B cell (primary cell): ENCODE measurements at regions not wholly inside any gene's neighbourhood (a gene's known extent, or its start where the extent isn't known, plus 50 kb on each side); places are given as distances from the start of the nearest gene placed in this dataset. TPM values are rescaled to one million over a fixed set of nuclear protein-coding genes. Genes with fewer than 3 reads are reported as not detected.

Experiments
- ATAC-seq: fragments of 200-7000 bp; cut with Tn5 transposase; one replicate; pipeline ENCODE4 v1.10.0; 2021; ENCODE audit warnings: low read depth, mild to moderate bottlenecking, moderate number of reproducible peaks, moderate library complexity
- CTCF ChIA-PET: fragments of 350-600 bp; sonication (Branson Sonifier 250); formaldehyde crosslinking; loops from one replicate; lab custom pipeline; 2021; ENCODE audit warnings: antibody characterized with exemption, inconsistent platforms; lab: Charles Lee
- POLR2A ChIA-PET: fragments of 350-600 bp; sonication (Branson Sonifier 250); formaldehyde crosslinking; loops from one replicate; lab custom pipeline; 2021; ENCODE audit warnings: antibody characterized with exemption; lab: Charles Lee
- DNase-seq: peaks from one replicate; pipeline ENCODE4 v3.0.0; 2013
- H2AFZ ChIP-seq: 2 replicates; pipeline ENCODE4 v1.6.1; 2012; ENCODE audit warnings: mild to moderate bottlenecking, low read depth, low read length; ENCODE audit not compliant: insufficient read depth, poor library complexity, severe bottlenecking
- H3K27ac ChIP-seq, 2 donors: 1 replicate in 1 of 2; 2 replicates in 1 of 2; pipeline ENCODE4 v1.5.1; 2012 to 2013; ENCODE audit warnings: low read length in 2 of 2, mild to moderate bottlenecking in 2 of 2, moderate library complexity in 1 of 2
- H3K27me3 ChIP-seq, 4 experiments: fragments of 200-600 bp in 1 of 4; sonication (generic) in 1 of 4; replicated peaks in 1 of 4; 1 replicate in 2 of 4; 2 replicates in 2 of 4; pipeline versions ENCODE4 v1.6.1 to v1.7.0; 2013 to 2016; ENCODE audit warnings: low read length in 3 of 4, mild to moderate bottlenecking in 2 of 4, mixed read lengths in 1 of 4, moderate library complexity in 1 of 4; ENCODE audit not compliant: insufficient read depth in 4 of 4, control insufficient read depth in 3 of 4; ENCODE audit errors: control extremely low read depth in 1 of 4
- H3K36me3 ChIP-seq, 2 experiments: replicated peaks in 1 of 2; 1 replicate in 1 of 2; 2 replicates in 1 of 2; pipeline versions ENCODE4 v1.6.1 to v1.7.1; 2013; ENCODE audit warnings: low read length in 1 of 2; ENCODE audit not compliant: insufficient read depth in 2 of 2, control insufficient read depth in 1 of 2; ENCODE audit errors: control extremely low read depth in 1 of 2, extremely low read depth in 1 of 2
- H3K4me1 ChIP-seq, 2 donors: fragments of 200-600 bp in 1 of 2; sonication (generic) in 1 of 2; 1 replicate in 1 of 2; 2 replicates in 1 of 2; pipeline versions ENCODE4 v1.5.1 to v1.6.1; 2013 to 2017; ENCODE audit warnings: low read length in 2 of 2; ENCODE audit not compliant: control insufficient read depth in 2 of 2, insufficient read depth in 2 of 2
- H3K4me2 ChIP-seq: replicated peaks from 2 replicates; pipeline ENCODE3; 2012; ENCODE audit warnings: mild to moderate bottlenecking, low read depth, low read length; ENCODE audit not compliant: poor library complexity, severe bottlenecking
- H3K4me3 ChIP-seq, 5 experiments: fragments of 200-600 bp in 1 of 5; sonication (generic) in 1 of 5; 1 replicate in 3 of 5; 2 replicates in 2 of 5; pipeline versions ENCODE4 v1.5.1 to v1.7.0; 2011 to 2016; ENCODE audit warnings: low read length in 4 of 5, mild to moderate bottlenecking in 4 of 5, low read depth in 2 of 5, control low read depth in 1 of 5, moderate library complexity in 1 of 5; ENCODE audit not compliant: insufficient read depth in 1 of 5; ENCODE audit errors: control extremely low read depth in 1 of 5, extremely low read depth in 1 of 5
- H3K79me2 ChIP-seq: fragments of 200-600 bp; sonication (generic); one replicate; pipeline ENCODE4 v1.6.0; 2016; ENCODE audit warnings: low read length; ENCODE audit not compliant: control insufficient read depth, insufficient read depth
- H3K9ac ChIP-seq: fragments of 200-600 bp; sonication (generic); 2 replicates; pipeline ENCODE4 v1.6.1; 2017; ENCODE audit warnings: mild to moderate bottlenecking, low read length, moderate library complexity
- H3K9me3 ChIP-seq, 3 donors: one replicate each; pipeline versions ENCODE4 v1.6.1 to v1.7.1; 2013; ENCODE audit warnings: low read length in 2 of 3; ENCODE audit not compliant: control insufficient read depth in 2 of 3, insufficient read depth in 1 of 3; ENCODE audit errors: control extremely low read depth in 1 of 3
- H4K20me1 ChIP-seq: 2 replicates; pipeline ENCODE4 v1.6.0; 2012; ENCODE audit warnings: mild to moderate bottlenecking, low read length; ENCODE audit not compliant: insufficient read depth, control insufficient read depth, poor library complexity, severe bottlenecking
- H3K27ac Mint-ChIP-seq: one replicate; pipeline ENCODE4 v1.8.0; 2021; ENCODE audit warnings: mixed read lengths
- H3K27me3 Mint-ChIP-seq: one replicate; pipeline ENCODE4 v1.8.0; 2021; ENCODE audit warnings: mixed read lengths
- H3K4me1 Mint-ChIP-seq: one replicate; pipeline ENCODE4 v1.8.0; 2021; ENCODE audit warnings: mixed read lengths
- H3K4me3 Mint-ChIP-seq: one replicate; pipeline ENCODE4 v1.8.0; 2021; ENCODE audit warnings: mixed read lengths
- H3K9me3 Mint-ChIP-seq: one replicate; pipeline ENCODE4 v1.8.0; 2022; ENCODE audit warnings: mixed read lengths; ENCODE audit not compliant: insufficient read depth
- CTCF ChIP-seq: fragments of 200-600 bp; IDR thresholded peaks from one replicate; pipeline ENCODE4 v1.8.0; 2022; ENCODE audit warnings: antibody characterized with exemption, mild to moderate bottlenecking
- EZH2 ChIP-seq: IDR thresholded peaks from 2 replicates; pipeline ENCODE4 v1.6.1; 2012; ENCODE audit warnings: borderline replicate concordance, low read depth, mild to moderate bottlenecking, moderate library complexity, low read length; ENCODE audit not compliant: insufficient read depth, poor library complexity, severe bottlenecking
- WGBS: methylation state at CpG from one replicate; pipeline ENCODE4 v1.1.5; 2013; ENCODE audit warnings: missing lambda C conversion rate; ENCODE audit not compliant: insufficient coverage; 5-methylcytosine and 5-hydroxymethylcytosine counted together
- intact Hi-C: fragments of 100-400 bp; cut with micrococcal nuclease; formaldehyde crosslinking; loops from one replicate; pipeline ENCODE4 v1.10.0; 2022
- small RNA-seq: library from RNA; depleted of rRNA; stranded (forward); fragments of <200 nt; gene quantifications from one replicate; pipeline ENCODE3, GENCODE V24; 2012; ENCODE audit warnings: low replicate concordance, low read depth; ENCODE audit not compliant: insufficient read length

GRCh38 chr4:147428583-147428982 is 52.3 kb upstream of the EDNRA start:
- no peaks in the 10 kb centered on the region for H3K27me3 Mint-ChIP-seq
- Histone ChIP-seq H2AFZ (no peak overlapping the region), H3K36me3 (no peaks in the 10 kb centered on the region), H3K9me3 (peaks cover 0 to 4% (median 0%) of the 10 kb centered on the region in 3 donors), H3K4me2 (no peak overlapping the region), H3K79me2 (no peaks in the 10 kb centered on the region), H3K27me3 (no peaks in the 10 kb centered on the region), H4K20me1 (no peaks in the 10 kb centered on the region), H3K4me1 (no peaks in the 10 kb centered on the region), H3K4me3 (no peak overlapping the region), H3K27ac (no peak overlapping the region), H3K9ac (no peak overlapping the region)
- ChIA-PET POLR2A (no interaction called here), CTCF (no interaction called here)
- peaks cover 6% of the 10 kb centered on the region for H3K9me3 Mint-ChIP-seq
- WGBS = 83% methylated on average over 2 of the region's 4 CpGs
- no peaks in the 10 kb centered on the region for H3K4me1 Mint-ChIP-seq
- TF ChIP-seq EZH2 = no peak
- no peak for TF ChIP-seq CTCF
- intact Hi-C loops = no loop called here
- H3K27ac Mint-ChIP-seq = no peak overlapping the region
- no peak for DNase-seq
- no peak for ATAC-seq
- no peak overlapping the region for H3K4me3 Mint-ChIP-seq

- H3K4me1 Mint-ChIP-seq = no peaks in the 10 kb centered on the region
- no peak for ATAC-seq
- Histone ChIP-seq H3K27ac (no peak overlapping the region), H3K27me3 (no peaks in the 10 kb centered on the region), H3K9me3 (peaks cover 0 to 4% (median 2%) of the 10 kb centered on the region in 3 donors), H2AFZ (no peak overlapping the region), H3K4me1 (no peaks in the 10 kb centered on the region), H3K9ac (no peak overlapping the region), H3K4me2 (no peak overlapping the region), H3K36me3 (no peaks in the 10 kb centered on the region), H3K4me3 (no peak overlapping the region), H3K79me2 (no peaks in the 10 kb centered on the region), H4K20me1 (no peaks in the 10 kb centered on the region)
- no peak for DNase-seq
- intact Hi-C loops = no loop called here
- no peak for TF ChIP-seq EZH2
- no peak for TF ChIP-seq CTCF
- no peaks in the 10 kb centered on the region for H3K27me3 Mint-ChIP-seq
- H3K4me3 Mint-ChIP-seq = no peak overlapping the region
- no peak overlapping the region for H3K27ac Mint-ChIP-seq
- ChIA-PET CTCF (no interaction called here), POLR2A (no interaction called here)
- WGBS = 64% methylated on average over 2 of the region's 2 CpGs
- H3K9me3 Mint-ChIP-seq = peaks cover 6% of the 10 kb centered on the region
Observed at GRCh38 chr4:147430111-147430510, 50.8 kb upstream of the EDNRA start.

Small RNA genes in the stretch of these regions (small RNA-seq; reads per million reads assigned to genes)
- not detected for gene MIR548G
